K562 (cell line): ENCODE measurements at regions not wholly inside any gene's neighbourhood (a gene's known extent, or its start where the extent isn't known, plus 50 kb on each side); places are given as distances from the start of the nearest gene placed in this dataset.

ENCODE experiments used
- DEAF1 ChIP-seq: fragments of 450-650 bp; formaldehyde crosslinking; IDR thresholded peaks from 2 replicates; pipeline ENCODE4 v1.4.0; 2020; ENCODE audit warnings: mild to moderate bottlenecking, moderate library complexity
- GTF3C2 ChIP-seq: IDR thresholded peaks from 3 replicates; pipeline ENCODE4 v1.6.1; 2011; ENCODE audit warnings: borderline replicate concordance, mild to moderate bottlenecking, moderate library complexity; ENCODE audit not compliant: insufficient read length; ENCODE audit errors: extremely low read depth
- LARP7 ChIP-seq: fragments of 450-650 bp; IDR thresholded peaks from 2 replicates; pipeline ENCODE4 v1.6.1; 2016
- RB1 ChIP-seq: fragments of 450-650 bp; IDR thresholded peaks from 2 replicates; pipeline ENCODE4 v1.6.1; 2017; ENCODE audit warnings: low read depth, mild to moderate bottlenecking
- SMARCC2 ChIP-seq: fragments of 450-650 bp; IDR thresholded peaks from 2 replicates; pipeline ENCODE4 v1.6.1; 2017; ENCODE audit warnings: antibody characterized with exemption, moderate library complexity, mild to moderate bottlenecking, low read depth
- U2AF1 ChIP-seq: fragments of 200-400 bp; formaldehyde crosslinking; optimal IDR thresholded peaks from 2 replicates; pipeline ENCODE3; 2017; ENCODE audit warnings: mild to moderate bottlenecking, low read depth, low read length, moderate library complexity
- ZBTB33 ChIP-seq: sonication (generic); formaldehyde crosslinking; IDR thresholded peaks from 2 replicates; pipeline ENCODE4 v1.8.1; 2023; ENCODE audit warnings: mild to moderate bottlenecking, missing genetic modification reagents
- ZKSCAN8 ChIP-seq: fragments of 200-800 bp; sonication (Bioruptor generic); IDR thresholded peaks from 2 replicates; pipeline ENCODE4 v1.6.1; 2016; ENCODE audit warnings: missing genetic modification characterization, missing compliant biosample characterization
- ZNF561 ChIP-seq: fragments of 450-650 bp; formaldehyde crosslinking; conservative IDR thresholded peaks from 2 replicates; pipeline ENCODE4 v1.4.0; 2020; ENCODE audit warnings: mild to moderate bottlenecking, moderate library complexity

- TF ChIP-seq SMARCC2 = no peak
- no peak for TF ChIP-seq ZNF561 (CRISPR knock-in tag)
- no peak for TF ChIP-seq U2AF1
- TF ChIP-seq RB1 = no peak
- TF ChIP-seq ZKSCAN8 (CRISPR knock-in tag) = no peak
- no peak for TF ChIP-seq DEAF1
- TF ChIP-seq ZBTB33 (CRISPR knock-in tag) = 0 out of 2 replicates have a peak, but pooled peaks have one; percentile 19
- TF ChIP-seq LARP7 = no peak
- no peak for TF ChIP-seq GTF3C2
Observed at GRCh38 chr19:27793644-27794493, 1419.1 kb downstream of the UQCRFS1 start (continued).
